ENCODE measurements at regions not wholly inside any gene's neighbourhood (a gene's known extent, or its start where the extent isn't known, plus 50 kb on each side); places are given as distances from the start of the nearest gene placed in this dataset.

DNA sequence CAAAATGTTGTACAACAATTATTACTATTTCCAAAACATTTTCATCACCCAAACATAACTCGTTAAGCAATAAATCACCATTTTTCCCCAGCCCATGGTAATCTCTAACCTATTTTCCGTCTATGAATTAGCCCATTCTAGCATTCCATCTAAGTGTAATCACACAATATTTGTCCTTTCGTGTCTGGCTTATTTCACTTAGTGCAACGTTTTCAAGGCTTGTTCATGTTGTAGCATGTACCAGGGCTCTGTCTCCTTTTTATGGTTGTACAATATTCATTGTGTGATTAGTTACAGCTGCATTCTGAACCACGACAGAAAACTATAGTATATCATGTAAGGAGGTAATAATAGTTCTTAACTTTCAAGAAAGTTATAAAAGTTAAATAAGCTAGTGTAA lies 656.0 kb upstream of the HS3ST1 start:
- no peaks in the 10 kb centered on the region for H3K4me1 ChIP-seq (ENCODE audit: insufficient read depth, low read length)
- H3K36me3 ChIP-seq (ENCODE audit: low read depth, low read length), result no peaks in the 10 kb centered on the region
- H3K9me3 ChIP-seq (ENCODE audit: low read length), result no peaks in the 10 kb centered on the region
- H3K27ac ChIP-seq (ENCODE audit: low read length), result no peak overlapping the region
- POLR2A ChIA-PET (ENCODE audit: unreplicated experiment), result no interaction called here
- intact Hi-C loops (cut with micrococcal nuclease), result no loop called here
- no peak overlapping the region for H3K9ac ChIP-seq (ENCODE audit: low read length)
- H2AFZ ChIP-seq (ENCODE audit: low read length), result no peak overlapping the region
- CTCF ChIA-PET, result no interaction called here
- TF ChIP-seq, protein P1, sequence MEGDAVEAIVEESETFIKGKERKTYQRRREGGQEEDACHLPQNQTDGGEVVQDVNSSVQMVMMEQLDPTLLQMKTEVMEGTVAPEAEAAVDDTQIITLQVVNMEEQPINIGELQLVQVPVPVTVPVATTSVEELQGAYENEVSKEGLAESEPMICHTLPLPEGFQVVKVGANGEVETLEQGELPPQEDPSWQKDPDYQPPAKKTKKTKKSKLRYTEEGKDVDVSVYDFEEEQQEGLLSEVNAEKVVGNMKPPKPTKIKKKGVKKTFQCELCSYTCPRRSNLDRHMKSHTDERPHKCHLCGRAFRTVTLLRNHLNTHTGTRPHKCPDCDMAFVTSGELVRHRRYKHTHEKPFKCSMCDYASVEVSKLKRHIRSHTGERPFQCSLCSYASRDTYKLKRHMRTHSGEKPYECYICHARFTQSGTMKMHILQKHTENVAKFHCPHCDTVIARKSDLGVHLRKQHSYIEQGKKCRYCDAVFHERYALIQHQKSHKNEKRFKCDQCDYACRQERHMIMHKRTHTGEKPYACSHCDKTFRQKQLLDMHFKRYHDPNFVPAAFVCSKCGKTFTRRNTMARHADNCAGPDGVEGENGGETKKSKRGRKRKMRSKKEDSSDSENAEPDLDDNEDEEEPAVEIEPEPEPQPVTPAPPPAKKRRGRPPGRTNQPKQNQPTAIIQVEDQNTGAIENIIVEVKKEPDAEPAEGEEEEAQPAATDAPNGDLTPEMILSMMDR (conservative IDR thresholded peaks at IDR 0.05; ENCODE audit: low read depth, low read length), result no peak
- TF ChIP-seq EZH2phosphoT487 (IDR thresholded peaks at IDR 0.05; ENCODE audit: borderline replicate concordance, low read length), result no peak
- TF ChIP-seq EZH2 (IDR thresholded peaks at IDR 0.05; ENCODE audit: low read length, unreplicated experiment), result no peak
- no peak overlapping the region for H3K4me2 ChIP-seq (ENCODE audit: low read length)
- H3F3A ChIP-seq (ENCODE audit: low read length, unreplicated experiment), result no peaks in the 10 kb centered on the region
- H3K4me3 ChIP-seq (ENCODE audit: low read length), result no peak overlapping the region
- no TSS peak for BruUV-seq (replicated peaks)
- H3K79me2 ChIP-seq (ENCODE audit: low read length), result no peaks in the 10 kb centered on the region
- ATAC-seq (no peak), DNase-seq (no peak)
- H4K20me1 ChIP-seq (ENCODE audit: low read length), result no peaks in the 10 kb centered on the region
- no peaks in the 10 kb centered on the region for H3K27me3 ChIP-seq (ENCODE audit: low read length)
- no peaks in the 10 kb centered on the region for H3K9me2 ChIP-seq (replicated peaks; ENCODE audit: low read length)

DNA sequence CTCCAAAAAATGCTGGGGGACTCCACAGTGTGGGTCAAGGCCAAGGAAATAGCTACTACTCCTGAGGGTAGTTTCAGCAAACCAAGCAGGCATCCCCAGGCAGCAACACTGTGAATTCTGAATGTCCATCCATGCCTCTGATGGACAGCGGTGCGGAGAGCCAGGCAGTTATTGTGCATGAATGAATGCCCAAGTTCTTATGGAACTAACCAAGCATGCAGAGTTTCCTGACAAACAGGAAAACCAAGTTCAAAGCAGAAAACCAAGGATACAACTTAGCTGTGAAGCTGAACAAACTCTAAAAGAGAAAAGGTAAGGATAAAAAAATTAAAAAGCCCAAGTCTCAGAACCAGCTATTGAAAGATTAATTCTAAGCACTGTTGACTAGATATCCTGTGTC lies 642.6 kb upstream of the HS3ST1 start:
- BruUV-seq (replicated peaks), result no TSS peak
- Histone ChIP-seq H2AFZ (ENCODE audit: low read length) (no peak overlapping the region), H3K27ac (ENCODE audit: low read length) (no peak overlapping the region), H4K20me1 (ENCODE audit: low read length) (no peaks in the 10 kb centered on the region), H3K79me2 (ENCODE audit: low read length) (no peaks in the 10 kb centered on the region), H3K9me3 (ENCODE audit: low read length) (no peaks in the 10 kb centered on the region), H3K27me3 (ENCODE audit: low read length) (no peaks in the 10 kb centered on the region), H3K9ac (ENCODE audit: low read length) (no peak overlapping the region), H3K4me2 (ENCODE audit: low read length) (no peak overlapping the region), H3K9me2 (replicated peaks; ENCODE audit: low read length) (no peaks in the 10 kb centered on the region), H3K4me3 (ENCODE audit: low read length) (no peak overlapping the region), H3K4me1 (ENCODE audit: insufficient read depth, low read length) (no peaks in the 10 kb centered on the region), H3F3A (ENCODE audit: low read length, unreplicated experiment) (no peaks in the 10 kb centered on the region), H3K36me3 (ENCODE audit: low read depth, low read length) (no peaks in the 10 kb centered on the region)
- TF ChIP-seq EZH2 (IDR thresholded peaks at IDR 0.05; ENCODE audit: low read length, unreplicated experiment), result no peak
- TF ChIP-seq, protein P1 (conservative IDR thresholded peaks at IDR 0.05; ENCODE audit: low read depth, low read length), result no peak
- TF ChIP-seq EZH2phosphoT487 (IDR thresholded peaks at IDR 0.05; ENCODE audit: borderline replicate concordance, low read length), result no peak
- ChIA-PET POLR2A (ENCODE audit: unreplicated experiment) (no interaction called here), CTCF (no interaction called here)
- no peak for ATAC-seq
- no peak for DNase-seq
- intact Hi-C loops (cut with micrococcal nuclease), result no loop called here

DNA sequence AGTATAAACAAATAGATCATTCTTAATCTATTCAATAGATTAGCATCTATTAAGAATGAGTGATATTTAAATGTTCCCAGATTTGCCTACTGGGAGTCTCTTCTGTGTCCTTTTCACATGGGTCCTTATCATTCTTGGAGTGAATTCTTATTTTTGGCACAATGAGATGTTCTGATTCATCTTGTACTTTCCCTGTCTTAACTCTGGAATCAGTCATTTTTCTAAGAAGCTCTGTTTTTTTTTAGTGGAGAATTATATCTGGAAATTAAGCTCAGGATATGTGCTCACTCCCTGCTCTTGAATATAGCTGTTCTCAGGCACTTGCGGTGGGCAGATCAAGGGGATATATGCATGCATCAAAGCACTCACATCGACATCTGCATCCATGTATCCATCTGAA lies 625.3 kb upstream of the HS3ST1 start:
- no TSS peak for BruUV-seq (replicated peaks)
- CTCF ChIA-PET, result no interaction called here
- no peak for DNase-seq

More for the DNA sequence above, 625.3 kb upstream of the HS3ST1 start:
- Histone ChIP-seq H2AFZ (ENCODE audit: low read length) (no peak overlapping the region), H3K4me3 (ENCODE audit: low read length) (no peak overlapping the region), H3K27ac (ENCODE audit: low read length) (no peak overlapping the region), H3K27me3 (ENCODE audit: low read length) (no peaks in the 10 kb centered on the region), H3K9me3 (ENCODE audit: low read length) (no peaks in the 10 kb centered on the region), H3K4me2 (ENCODE audit: low read length) (no peak overlapping the region), H3K9ac (ENCODE audit: low read length) (no peak overlapping the region), H3F3A (ENCODE audit: low read length, unreplicated experiment) (no peaks in the 10 kb centered on the region), H3K4me1 (ENCODE audit: insufficient read depth, low read length) (no peaks in the 10 kb centered on the region), H4K20me1 (ENCODE audit: low read length) (no peaks in the 10 kb centered on the region), H3K9me2 (replicated peaks; ENCODE audit: low read length) (no peaks in the 10 kb centered on the region), H3K79me2 (ENCODE audit: low read length) (no peaks in the 10 kb centered on the region), H3K36me3 (ENCODE audit: low read depth, low read length) (no peaks in the 10 kb centered on the region)
- no peak for ATAC-seq
- intact Hi-C loops (cut with micrococcal nuclease), result no loop called here
- POLR2A ChIA-PET (ENCODE audit: unreplicated experiment), result interaction anchor here (0.6 kb wide), 1 partner anchor 11 kb away, joined by 3 read pairs; no protein-coding TSS in a partner anchor
- TF ChIP-seq, protein P1 (conservative IDR thresholded peaks at IDR 0.05; ENCODE audit: low read depth, low read length), result no peak
- TF ChIP-seq EZH2phosphoT487 (IDR thresholded peaks at IDR 0.05; ENCODE audit: borderline replicate concordance, low read length), result no peak
- no peak for TF ChIP-seq EZH2 (IDR thresholded peaks at IDR 0.05; ENCODE audit: low read length, unreplicated experiment)

Measured in PC-3 (cell line).